Gastrocnemius medialis (tissue), 4 donors: ENCODE measurements at regions not wholly inside any gene's neighbourhood (a gene's known extent, or its start where the extent isn't known, plus 50 kb on each side); places are given as distances from the start of the nearest gene placed in this dataset.

Experiments
- ATAC-seq, 2 donors: fragments of 150-250 bp; one replicate each; pipeline ENCODE4 v1.9.1; 2016
- DNase-seq, 2 donors: peaks; one replicate each; pipeline ENCODE4 v3.0.0-alpha.2; 2019
- H3K27ac ChIP-seq, 4 donors: fragments of 200-600 bp; sonication (generic); 1 replicate in 1 of 4; 2 replicates in 3 of 4; pipeline ENCODE4 v1.5.1; 2016 to 2018; ENCODE audit warnings: mild to moderate bottlenecking in 2 of 4, moderate library complexity in 1 of 4
- H3K27me3 ChIP-seq, 3 donors: fragments of 200-600 bp; sonication (generic) in 2 of 3; 1 replicate in 1 of 3; 2 replicates in 2 of 3; pipeline versions ENCODE4 v1.5.1 to v1.6.0; 2016 to 2019; ENCODE audit warnings: mild to moderate bottlenecking in 1 of 3, moderate library complexity in 1 of 3
- H3K36me3 ChIP-seq, 2 donors: fragments of 200-600 bp; sonication (generic) in 1 of 2; one replicate each; pipeline ENCODE4 v1.5.1; 2017 to 2018
- H3K4me1 ChIP-seq, 2 donors: fragments of 200-600 bp; sonication (generic) in 1 of 2; one replicate each; pipeline ENCODE4 v1.5.1; 2016 to 2017; ENCODE audit warnings: mild to moderate bottlenecking in 2 of 2
- H3K4me3 ChIP-seq, 4 donors: fragments of 200-600 bp; sonication (generic) in 3 of 4; 1 replicate in 1 of 4; 2 replicates in 3 of 4; pipeline ENCODE4 v1.5.1; 2016 to 2019; ENCODE audit warnings: mild to moderate bottlenecking in 2 of 4
- H3K9me3 ChIP-seq, 3 donors: fragments of 200-600 bp; sonication (generic) in 2 of 3; 1 replicate in 1 of 3; 2 replicates in 2 of 3; pipeline ENCODE4 v1.5.1; 2016 to 2019
- CTCF ChIP-seq, 5 experiments: fragments of 450-650 bp in 3 of 5; fragments of 200-600 bp in 2 of 5; sonication (generic) in 2 of 5; IDR thresholded peaks in 4 of 5; conservative IDR thresholded peaks in 1 of 5; 1 replicate in 4 of 5; 2 replicates in 1 of 5; pipeline ENCODE4 v1.5.1; 2016 to 2019; ENCODE audit warnings: antibody characterized with exemption in 5 of 5, mild to moderate bottlenecking in 3 of 5, moderate library complexity in 3 of 5
- POLR2A ChIP-seq, 2 donors: fragments of 450-650 bp; IDR thresholded peaks; one replicate each; pipeline ENCODE4 v1.6.1; 2017; ENCODE audit warnings: antibody characterized with exemption in 2 of 2, mild to moderate bottlenecking in 2 of 2, moderate library complexity in 2 of 2
- in situ Hi-C, 4 donors: fragments of 200-750 bp; cut with MboI; loops; one replicate each; pipeline versions ENCODE4 v1.15.0 to v1.8.0; 2017; ENCODE audit warnings: low sequenced_read_pairs in 4 of 4
- intact Hi-C: fragments of 100-400 bp; cut with DNase I; formaldehyde crosslinking; loops from one replicate; pipeline ENCODE4 v1.15.1; 2023; ENCODE audit warnings: low total_unique reads

- Histone ChIP-seq H3K4me1 (no peaks in the 10 kb centered on the region), H3K9me3 (no peaks in the 10 kb centered on the region), H3K4me3 (no peak overlapping the region), H3K27me3 (peaks cover 0 to 10% (median 7%) of the 10 kb centered on the region in 3 donors), H3K27ac (no peak overlapping the region), H3K36me3 (no peaks in the 10 kb centered on the region)
- no peak for TF ChIP-seq CTCF (IDR thresholded peaks at IDR 0.05 in 4 of 5, conservative IDR thresholded peaks at IDR 0.05 in 1 of 5)
- TF ChIP-seq POLR2A (IDR thresholded peaks at IDR 0.05): no peak
- intact Hi-C loops (no loop called here), in situ Hi-C loops (no loop called here)
- ATAC-seq: no peak
- DNase-seq: no peak
Observed at GRCh38 chr11:71118671-71119250, 133.6 kb downstream of the SHANK2 start.

- H3K4me3 ChIP-seq: no peak overlapping the region
- intact Hi-C loops (no loop called here), in situ Hi-C loops (no loop called here)
- DNase-seq (no peak), ATAC-seq (no peak)
- H3K9me3 ChIP-seq: no peaks in the 10 kb centered on the region
- no peak overlapping the region for H3K27ac ChIP-seq
- no peak for TF ChIP-seq CTCF (IDR thresholded peaks at IDR 0.05 in 4 of 5, conservative IDR thresholded peaks at IDR 0.05 in 1 of 5)
- TF ChIP-seq POLR2A (IDR thresholded peaks at IDR 0.05): no peak
- H3K36me3 ChIP-seq: no peaks in the 10 kb centered on the region
- H3K4me1 ChIP-seq: no peaks in the 10 kb centered on the region
- H3K27me3 ChIP-seq: peaks cover 7 to 14% (median 7%) of the 10 kb centered on the region in 3 donors
Observed at GRCh38 chr11:71117311-71117710, 135.1 kb downstream of the SHANK2 start.

- in situ Hi-C loops (no loop called here), intact Hi-C loops (no loop called here)
- Histone ChIP-seq H3K4me3 (no peak overlapping the region), H3K36me3 (no peaks in the 10 kb centered on the region), H3K4me1 (no peaks in the 10 kb centered on the region), H3K27me3 (peaks cover 7 to 18% (median 8%) of the 10 kb centered on the region in 3 donors), H3K27ac (no peak overlapping the region), H3K9me3 (no peaks in the 10 kb centered on the region)
- ATAC-seq: no peak
- no peak for DNase-seq
- TF ChIP-seq POLR2A (IDR thresholded peaks at IDR 0.05): no peak
- TF ChIP-seq CTCF (IDR thresholded peaks at IDR 0.05 in 4 of 5, conservative IDR thresholded peaks at IDR 0.05 in 1 of 5): no peak
Observed at GRCh38 chr11:71116693-71117040, 135.7 kb downstream of the SHANK2 start.

DNA sequence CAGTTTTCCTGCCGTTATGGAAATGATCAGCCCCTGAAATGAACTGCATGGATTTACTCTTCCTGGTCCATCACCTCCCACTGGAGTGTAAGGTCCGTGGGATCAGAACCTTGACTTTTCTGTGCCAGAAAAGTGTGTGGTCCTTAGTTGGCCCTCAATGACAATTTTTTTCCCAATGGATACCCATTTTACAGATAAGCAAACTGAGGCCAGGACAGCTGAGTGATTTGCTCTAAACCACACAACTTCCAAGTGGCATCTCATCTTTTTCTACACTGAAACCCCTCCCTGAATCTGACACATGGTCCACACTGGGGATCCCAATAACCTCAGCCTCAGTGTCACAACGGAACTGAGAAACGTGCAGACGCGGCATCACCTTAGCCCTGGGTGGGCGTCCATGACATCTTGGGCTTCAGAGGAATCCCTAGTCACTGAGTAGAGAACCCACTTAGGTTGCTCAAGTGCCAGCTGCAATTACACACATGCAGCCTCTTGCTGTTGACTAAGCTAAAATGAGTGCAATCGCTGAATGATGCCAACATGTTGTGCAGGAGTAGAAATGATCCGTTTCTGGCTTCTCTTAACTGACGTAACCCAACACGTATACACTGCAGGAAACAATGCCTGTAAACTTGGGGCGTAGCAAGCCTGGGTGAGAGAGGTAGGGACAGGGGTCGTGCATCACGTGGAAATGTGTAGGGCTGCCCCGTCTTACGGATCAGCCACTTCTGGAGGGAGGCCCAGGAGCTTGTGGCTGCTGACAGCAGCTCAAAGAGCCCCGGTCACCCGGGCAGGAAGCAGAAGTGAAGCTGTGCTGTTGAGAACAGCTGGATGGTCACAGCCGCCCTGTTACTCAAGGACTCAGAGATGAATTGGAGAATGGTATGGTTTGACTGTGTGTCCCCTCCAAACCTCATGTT lies 136.3 kb downstream of the SHANK2 start:
- Histone ChIP-seq H3K36me3 (no peaks in the 10 kb centered on the region), H3K27me3 (peaks cover 8 to 23% (median 8%) of the 10 kb centered on the region in 3 donors), H3K4me3 (no peak overlapping the region), H3K4me1 (no peaks in the 10 kb centered on the region), H3K27ac (no peak overlapping the region), H3K9me3 (no peaks in the 10 kb centered on the region)
- no peak for ATAC-seq
- DNase-seq: no peak
- intact Hi-C loops: no loop called here
- TF ChIP-seq CTCF (IDR thresholded peaks at IDR 0.05 in 4 of 5, conservative IDR thresholded peaks at IDR 0.05 in 1 of 5): no peak
- TF ChIP-seq POLR2A (IDR thresholded peaks at IDR 0.05): no peak
- in situ Hi-C loops: no loop called here
